Inflammatory macrophage treated with lipopolysaccharide for 4 hours (primary cell): ENCODE measurements at regions not wholly inside any gene's neighbourhood (a gene's known extent, or its start where the extent isn't known, plus 50 kb on each side); places are given as distances from the start of the nearest gene placed in this dataset.
A peak's percentile ranks its signal among the peaks of the same experiment; 100 is the strongest.

Experiments used
- DNase-seq: peaks from one replicate; pipeline ENCODE4 v3.0.0-alpha.2; 2020

DNA sequence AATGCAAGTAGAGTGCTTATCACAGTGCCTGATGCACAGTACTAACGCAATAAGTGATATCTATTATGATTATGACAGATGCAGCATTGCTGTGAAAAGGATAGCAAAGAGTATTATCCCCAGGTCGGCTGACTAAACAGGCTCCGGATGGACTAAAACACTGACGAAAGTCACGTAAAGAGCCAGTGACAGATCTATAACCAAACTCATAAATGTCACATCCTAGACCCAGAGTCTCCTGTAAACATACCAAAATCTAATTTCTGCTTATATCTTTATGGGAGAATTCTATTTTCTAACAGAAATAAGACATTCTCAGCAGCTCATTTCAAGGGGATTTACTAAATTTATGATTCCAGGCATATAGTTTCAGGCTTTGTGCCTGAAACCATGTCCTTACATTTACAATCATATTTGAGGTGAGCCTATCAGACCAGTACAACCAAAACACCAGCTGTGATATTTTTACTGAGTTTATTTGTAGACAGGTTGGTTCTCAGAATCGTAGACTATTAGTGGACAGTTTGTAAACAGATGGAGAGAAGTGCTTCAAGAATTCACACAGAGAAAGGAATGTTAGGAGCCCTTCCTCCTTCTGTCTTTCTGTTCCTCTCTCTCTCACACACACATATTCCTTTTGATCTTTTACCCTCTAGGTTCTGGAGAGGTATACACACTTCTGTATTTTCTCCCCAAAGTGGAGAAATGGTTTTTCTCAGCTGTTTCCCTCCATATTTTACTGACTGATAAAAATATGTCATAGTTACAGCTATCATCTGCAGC lies 52.4 kb upstream of the WDR26 start:
- DNase-seq: no peak

DNA sequence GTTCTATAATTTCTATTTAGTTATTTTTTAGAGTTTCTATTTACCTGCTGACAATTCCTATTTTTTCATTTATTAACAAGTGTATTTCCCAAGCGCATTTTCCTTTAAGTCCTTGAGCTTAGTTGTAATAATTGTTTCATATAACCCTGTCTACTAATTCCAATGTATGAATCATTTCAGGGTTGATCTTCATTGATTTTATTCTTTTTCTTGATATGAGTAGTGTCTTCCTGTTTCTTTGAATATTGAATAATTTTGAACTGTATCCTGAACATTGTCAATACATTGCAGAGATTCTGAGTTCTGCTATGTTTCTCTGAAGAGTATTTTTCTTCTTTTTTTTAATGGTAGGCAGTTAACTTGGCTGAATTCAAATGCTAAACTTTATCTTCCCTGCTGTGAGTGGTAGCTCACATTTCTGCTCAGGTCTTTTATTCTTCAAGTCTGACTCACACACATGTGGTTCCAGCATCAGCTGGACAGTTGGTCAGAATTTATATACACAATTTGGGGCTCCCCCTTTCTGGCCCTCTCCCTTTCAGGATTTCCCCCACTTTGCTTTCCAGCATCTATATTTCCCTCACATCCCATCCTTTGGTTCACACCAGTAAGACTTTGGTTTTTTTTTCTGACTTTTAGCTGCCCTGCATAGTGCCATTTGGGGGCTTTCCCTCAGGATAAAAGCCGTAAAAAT lies 54.4 kb upstream of the WDR26 start:
- DNase-seq: peak; percentile 78

DNA sequence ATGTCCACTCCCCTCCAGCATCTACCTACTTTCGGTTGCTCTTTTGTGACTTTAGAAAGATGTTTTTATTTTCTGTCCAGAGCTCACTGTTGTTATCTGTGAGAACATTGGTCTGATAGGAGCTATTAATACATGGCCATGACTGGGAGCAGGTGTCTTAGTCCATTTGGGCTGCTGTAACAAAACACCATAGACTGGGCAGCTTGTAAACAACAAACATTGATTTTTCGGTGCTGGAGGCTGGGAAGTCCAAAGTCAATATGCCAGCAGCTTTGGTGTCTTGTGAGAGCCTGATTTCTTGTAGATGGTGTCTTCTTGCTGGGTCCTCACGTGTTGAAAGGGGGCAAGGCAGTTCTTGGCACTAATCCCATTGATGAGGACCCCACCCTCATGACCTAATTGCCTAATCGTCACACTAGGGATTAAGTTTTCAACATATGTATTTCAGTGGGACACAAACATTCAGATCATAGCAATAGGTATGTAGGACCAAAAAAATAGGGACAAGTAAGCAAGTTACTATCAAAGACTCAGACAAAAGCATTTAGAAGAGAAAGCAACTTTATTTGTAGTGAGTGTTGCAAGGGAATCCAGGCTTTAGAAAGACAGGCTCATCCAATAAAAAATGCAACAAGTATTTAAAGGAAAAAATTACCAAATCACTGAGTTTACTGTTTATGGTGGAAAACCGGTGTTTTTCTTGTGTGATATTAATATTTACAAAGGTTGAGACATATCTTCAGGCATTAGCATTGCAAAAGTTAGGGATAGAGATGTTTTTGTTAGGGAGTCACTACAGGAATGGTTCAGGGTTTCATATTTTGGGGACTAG lies 55.2 kb upstream of the WDR26 start:
- no peak for DNase-seq

DNA sequence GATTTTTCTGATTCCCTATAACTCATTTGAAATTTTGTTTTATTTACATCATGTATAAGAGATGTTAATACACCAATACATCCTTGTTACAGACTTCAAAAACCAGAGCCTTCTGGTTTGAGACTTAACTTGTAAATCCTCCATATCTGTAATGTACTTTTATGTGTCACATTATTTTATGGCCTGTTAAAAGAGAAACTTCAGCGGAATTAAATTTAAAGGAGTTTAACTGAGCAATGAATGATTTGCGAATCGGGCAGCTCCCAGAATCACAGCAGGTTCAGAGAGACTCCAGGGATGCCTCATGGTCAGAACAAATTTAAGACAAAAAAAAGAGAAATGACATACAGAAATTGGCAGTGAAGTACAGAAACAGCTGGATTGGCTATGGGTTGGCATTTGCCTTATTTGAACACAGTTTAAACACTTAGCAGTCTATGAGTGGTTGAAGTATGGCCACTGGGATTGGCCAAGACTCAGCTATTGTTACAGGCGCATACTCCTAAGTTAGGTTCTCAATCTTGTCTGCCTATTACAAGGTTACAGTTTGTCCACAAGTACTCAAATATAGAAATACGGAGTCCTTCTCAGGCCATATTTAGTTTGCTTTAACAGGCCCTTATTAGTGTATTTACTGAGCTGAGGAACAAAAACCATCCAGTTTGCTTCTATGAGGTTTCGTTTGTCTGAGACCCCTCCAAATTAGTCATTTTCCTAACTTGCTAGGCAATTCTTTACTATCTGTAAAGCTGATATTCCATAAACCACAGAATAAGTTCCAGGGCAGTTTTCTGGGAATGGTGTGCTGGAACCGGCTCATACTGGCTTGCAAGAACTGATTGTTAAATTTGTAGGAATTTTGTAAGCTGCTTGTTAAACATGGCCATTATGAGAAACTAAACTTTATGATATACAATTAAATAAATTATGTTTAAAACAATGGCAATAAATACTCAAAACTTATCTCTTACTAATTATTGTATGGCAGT lies 56.2 kb upstream of the WDR26 start:
- no peak for DNase-seq

DNA sequence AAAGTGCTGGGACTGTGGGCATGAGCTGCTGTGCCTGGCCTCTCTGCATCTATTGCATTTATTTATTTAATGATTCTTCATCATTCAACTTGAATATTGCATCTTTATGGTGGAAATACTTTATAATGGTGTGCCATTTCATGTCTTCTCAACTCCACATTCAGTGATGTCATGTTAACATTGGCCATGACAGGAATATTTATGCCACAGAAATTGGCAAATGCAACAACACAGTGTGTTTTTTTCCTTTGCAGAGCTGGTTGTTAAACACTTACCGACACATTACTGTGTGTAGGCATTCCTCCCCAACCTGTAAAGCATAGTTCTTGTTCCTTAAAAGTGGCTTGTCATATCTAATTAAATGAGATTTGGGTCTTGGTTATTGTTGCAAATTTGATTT lies 57.4 kb upstream of the WDR26 start:
- DNase-seq: no peak

DNA sequence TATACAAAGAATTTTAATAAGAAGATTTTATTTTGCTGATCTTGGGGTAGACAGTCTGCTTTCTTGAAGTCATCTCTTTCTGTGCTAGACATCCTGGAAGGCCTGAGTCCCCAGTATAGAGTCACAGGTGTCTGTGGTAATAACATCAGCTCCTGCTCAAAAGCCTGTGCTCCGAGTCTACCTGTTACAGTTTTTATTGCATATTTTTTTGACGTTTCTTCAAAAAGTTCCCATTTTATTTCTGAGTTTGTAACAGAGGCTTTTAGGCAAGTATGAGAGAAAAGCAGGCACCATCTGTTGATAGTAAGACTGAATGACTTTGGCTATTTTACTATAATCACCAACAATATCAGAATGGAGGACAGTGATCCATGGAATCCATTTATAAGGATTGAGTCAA lies 58.0 kb upstream of the WDR26 start:
- no peak for DNase-seq

DNA sequence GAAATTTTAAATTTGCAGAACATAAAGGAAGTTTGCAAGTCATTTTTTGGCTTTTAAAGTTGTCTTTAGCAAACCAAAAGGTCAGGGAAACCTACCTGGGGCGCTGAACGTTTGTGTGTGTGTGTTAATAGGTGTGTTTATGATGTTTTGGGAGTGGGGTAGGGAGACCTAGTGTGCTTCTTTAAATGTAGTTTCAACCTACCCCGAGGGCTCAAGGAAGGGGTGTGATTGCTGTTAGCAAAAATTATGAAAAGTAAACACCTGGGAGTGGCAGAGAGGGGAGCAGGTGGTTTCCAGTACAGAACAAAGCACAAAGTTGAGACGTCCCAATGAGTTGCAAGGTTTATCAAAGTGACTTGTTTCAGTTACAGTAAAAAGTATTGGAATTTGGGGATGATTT lies 58.7 kb upstream of the WDR26 start:
- DNase-seq: no peak

DNA sequence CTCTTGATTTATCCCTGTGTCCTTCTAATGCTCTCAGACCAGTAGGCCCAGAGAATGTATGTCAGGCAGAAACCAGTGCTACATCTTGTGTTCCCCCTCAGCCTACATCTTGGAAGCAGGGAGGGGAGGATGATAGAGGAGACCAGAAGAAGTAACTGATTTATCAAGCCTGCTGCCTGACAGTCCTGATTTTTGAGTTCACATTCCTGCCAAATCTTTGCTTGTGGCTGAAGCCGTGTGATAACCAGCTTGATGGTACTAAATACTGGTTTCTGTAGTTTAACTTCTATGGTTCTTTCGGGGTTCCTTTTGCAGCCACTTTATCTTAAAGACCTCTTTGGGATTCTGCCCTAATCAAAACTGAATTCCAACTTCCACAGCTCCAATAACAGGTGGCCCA lies 59.7 kb upstream of the WDR26 start:
- no peak for DNase-seq

DNA sequence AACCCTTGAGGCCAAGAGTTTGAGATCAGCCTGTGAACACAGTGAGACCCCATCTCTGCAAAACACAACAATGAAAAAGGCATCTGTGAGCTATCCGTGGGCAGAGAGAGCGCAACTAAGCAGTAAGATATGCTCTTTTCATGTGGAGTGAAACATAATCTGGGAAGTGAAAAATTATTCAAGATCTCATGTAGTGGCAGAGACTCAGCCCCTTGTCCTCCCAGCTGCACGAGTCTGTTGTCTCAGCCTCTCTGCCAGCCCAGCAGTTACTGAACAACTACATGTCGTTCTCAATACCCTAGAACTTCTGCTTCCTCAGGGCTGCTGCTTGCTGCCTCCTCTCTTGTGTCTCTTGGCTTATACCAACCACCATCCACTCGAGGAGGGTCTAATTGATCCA lies 61.3 kb upstream of the WDR26 start:
- DNase-seq: peak; percentile 53

DNA sequence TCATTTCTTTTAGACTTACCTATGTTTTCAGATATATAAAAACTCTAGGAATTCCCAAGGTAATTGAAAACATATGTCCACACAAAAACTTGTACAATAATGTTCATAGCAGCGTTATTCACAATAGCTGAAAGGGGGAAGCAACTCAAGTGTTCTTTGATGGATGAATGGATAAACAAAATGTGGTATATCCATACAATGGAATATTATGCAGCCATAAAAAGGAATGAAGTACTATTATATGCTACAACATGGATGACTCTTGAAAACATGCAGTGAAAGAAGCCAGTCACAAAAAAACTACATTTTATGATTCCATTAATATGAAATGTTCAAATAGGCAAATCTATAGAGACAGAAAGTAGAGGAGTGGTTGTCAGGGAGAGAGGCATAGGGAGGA lies 62.2 kb upstream of the WDR26 start:
- DNase-seq: no peak

DNA sequence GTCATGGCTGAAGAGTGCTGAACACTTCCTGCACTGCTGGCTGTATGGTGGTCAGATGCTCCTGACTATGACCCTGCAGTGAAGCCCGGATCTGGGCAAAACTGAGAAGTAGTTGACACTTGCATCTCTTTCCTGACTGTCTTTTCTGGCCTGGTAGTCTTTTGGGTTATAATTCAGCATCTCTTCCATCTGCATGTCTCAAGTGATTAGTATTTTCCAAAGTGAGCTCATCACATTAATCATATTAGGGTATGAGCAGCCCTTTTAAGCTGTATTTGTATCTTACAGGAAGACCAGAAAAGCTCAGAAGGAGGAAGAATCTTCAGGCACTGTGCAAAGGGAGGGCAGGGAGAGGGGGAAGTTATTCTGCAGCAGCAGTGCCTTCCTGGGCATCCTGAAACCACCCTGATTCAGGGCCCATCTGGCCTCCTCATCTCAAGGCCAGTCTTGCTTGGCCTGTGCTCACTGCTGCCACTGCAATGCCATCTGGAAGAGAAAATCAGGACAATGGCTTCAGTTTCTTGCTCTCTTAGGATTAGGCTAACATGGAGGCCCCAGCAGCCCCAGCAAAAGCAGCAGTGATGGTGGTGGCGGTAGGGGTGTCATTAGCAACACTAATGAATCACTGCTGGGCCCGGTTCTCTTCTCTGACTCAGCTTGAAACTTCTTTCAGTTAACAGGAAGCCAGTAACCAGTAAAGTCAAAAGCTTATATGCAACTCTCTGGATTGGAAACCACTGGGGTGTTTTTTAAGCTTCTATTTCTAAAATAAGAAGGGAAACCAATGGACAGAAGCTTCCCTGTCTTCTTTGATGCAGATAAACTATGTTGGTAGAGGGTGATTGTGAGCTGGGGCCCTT lies 63.3 kb upstream of the WDR26 start:
- peak; percentile 96 for DNase-seq

DNA sequence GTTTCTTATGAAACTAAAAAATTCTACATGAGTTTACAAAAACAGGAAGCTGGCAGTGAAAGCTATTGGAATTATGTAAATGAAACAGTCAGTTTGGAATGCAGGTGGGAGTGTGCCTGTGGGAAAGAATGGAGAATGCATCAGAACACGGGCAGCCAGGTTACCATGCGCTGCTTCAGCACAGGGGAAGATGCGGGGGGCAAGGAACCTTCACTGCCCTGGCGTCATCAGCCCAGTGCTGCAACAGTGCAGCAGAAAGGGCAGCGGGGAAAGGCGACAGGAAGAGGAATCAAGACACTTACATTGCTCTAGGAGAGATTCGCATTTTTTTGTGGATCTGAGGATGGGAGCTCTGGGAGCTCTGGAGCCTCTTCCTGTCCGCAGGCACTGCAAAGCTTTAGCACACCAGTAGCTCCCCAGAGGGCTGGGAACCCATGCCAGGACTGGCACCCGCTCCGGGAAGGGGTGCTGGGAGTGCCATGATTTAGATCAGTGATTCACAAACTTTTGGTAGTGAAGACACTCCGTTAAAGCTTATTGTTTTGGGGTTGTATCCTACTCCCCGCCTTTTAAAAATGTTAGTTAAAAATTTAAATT lies 64.1 kb upstream of the WDR26 start:
- no peak for DNase-seq

DNA sequence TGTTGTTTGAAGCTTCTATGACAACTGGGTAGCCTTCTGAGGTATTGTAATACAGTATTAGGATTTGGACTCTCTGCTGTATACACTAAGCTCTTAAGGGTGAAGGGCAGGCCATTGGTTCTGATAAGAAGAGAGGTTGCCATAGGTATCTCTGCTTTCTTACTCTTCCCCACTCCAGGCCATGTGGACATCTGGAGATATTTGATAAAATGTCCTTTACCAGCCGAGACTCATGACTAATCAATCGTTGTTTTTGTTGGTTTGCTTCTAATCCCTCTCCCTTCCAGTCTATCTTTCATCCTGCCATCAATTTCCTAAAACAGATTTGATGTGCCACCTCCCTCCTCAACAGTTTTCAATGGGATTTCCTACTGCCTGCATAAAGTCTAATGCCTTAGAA lies 64.6 kb upstream of the WDR26 start:
- no peak for DNase-seq

DNA sequence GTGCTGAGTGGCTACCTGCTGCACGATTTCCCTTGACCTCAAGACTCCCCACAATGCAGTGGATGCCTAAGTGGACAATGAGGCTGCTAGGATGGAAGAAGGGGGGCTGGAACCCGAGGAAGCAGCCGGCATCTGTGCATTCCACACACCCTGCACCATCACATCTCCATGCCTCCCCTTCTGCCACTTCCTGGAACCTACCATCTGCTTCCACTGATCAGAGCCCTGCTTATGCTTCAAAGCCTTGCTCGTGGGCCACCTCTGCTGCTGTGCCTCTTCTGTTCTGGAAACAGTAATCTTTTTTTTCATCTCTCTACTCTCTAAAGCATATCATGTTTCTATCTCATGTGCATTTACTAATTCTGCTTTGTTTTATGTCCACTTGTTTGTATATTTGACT lies 66.2 kb upstream of the WDR26 start:
- no peak for DNase-seq

DNA sequence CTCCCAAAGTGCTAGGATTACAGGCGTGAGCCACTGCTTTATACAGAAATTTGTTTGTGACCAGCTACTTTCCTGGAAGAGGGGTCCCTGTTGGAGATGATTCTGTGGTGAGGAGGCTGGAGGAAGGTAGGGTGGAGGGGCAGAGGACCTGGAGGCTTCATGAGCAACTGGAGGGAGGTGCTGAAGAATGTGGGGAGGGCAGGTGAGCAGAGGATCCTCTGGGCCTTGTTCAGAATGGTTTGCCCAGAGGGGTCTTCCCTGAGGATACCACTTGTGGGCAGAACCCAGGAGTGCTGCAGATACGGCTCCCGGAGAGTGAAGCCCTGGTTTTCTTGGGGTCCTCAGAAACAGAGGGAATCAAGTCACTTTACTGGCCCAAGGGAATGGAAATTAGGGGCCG lies 67.2 kb upstream of the WDR26 start:
- no peak for DNase-seq

DNA sequence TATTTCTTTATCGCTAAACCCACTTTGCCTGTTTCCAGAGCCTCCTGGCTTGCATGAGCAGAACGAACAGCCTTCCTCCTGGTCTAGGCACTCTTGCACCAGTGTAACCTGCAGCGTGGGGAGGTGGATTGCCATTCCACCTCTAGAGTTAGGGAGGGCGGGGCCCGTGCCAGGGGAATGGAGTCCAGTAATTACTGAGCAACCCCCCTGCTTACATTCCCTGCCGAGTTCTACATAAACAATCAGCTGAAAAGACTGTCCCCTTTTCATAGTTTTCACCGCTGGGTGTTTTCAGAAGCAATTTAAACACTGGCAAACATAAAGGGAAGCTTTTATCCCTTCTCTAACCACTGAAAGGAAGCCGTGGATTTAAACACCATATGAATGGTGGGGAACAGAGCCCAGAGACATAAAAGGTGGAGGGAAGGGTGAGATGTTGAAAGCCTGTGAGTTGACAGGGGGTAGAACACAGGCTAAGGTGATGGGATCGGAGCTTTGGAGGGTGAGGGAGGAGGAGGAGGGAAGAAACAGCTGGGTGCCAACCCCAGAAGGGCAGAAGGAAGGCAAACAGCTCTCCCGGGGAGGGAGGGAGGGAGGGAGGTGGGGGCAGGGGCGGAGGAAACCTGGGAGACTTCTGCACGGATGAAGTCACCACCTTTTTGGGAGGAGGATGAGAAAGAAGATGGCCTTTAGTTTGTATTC lies 68.0 kb upstream of the WDR26 start:
- peak; percentile 17 for DNase-seq

DNA sequence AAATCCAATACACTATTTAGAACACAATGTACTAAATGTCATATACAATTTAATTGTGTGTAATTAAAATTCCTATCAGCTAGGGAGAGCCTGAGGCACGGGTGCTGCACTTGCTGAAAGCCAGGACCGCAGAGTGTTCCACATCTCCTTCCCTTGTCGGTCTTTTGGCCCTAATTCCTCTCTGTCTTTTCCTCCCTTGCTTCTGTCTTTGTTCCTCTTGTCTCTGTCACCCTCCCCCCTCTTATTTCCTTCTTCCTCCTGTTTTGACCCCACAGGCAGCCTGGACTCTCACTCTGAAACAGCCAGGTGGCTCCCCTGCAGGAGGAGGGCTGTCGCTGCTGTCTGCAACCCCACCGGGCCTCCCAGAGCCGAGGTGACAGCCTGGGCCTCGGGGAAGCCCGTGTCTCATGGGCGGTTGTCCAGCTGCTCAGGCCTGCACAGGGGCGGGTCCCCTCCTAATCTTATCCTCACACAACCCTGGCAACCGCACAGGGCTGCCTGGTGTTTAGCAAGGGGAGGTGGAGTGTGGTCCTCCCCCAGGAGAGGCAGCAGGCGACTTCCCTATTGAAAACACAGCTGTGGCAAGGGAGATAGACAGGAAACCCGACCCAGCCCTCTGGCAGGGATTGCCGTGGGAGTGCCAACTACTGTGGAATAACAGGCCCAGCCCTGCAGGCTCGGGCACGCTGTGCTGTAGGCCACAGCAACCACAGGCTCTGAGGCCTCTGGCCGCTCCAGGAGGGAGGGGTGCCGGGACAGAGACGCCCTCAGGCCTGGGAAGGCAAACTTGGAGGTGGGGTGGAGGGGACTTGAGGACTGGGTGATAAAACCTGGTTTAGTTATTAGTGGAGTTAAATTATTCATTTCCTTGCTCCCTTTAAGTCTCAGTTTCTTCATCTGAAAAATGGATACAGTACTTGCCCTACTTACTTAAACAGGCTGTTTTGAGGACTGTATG lies 68.8 kb upstream of the WDR26 start:
- DNase-seq: peak; percentile 85

DNA sequence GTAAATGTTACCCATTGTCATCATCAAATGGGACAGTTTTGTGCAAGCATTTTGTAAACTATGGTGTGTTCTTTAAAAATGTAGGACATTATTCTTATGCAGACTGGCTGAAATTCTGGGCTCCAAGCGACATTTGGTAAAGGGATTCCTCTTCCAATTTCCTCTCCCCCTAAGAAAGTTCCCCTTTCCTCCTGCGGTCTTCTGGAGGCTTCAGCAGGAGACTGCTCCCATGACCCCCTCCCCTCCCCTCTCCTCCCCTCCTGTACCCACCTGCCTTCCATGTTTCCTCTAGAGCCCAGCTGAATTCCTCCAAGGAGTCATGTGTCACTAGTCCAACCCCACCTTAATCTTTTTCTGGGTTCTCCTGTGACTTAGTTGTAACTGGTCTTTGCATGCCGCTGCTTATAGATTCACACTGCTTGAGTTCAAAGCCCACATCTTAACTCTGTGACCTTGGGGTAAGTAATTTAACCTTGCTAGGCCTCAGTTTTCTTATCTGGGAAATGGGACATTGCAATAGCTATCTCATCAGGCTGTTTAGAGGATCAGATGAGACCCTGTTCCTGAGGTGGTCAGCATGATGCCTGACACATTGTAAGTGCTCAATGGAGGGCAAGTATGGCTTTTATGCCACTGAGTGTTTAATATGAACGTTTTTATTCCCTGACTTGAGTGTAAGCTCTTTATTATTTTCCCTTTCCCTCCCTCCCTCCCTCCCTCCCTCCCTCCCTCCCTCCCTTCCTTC lies 69.9 kb upstream of the WDR26 start:
- DNase-seq: no peak
